NB4 (cell line): ENCODE measurements at regions not wholly inside any gene's neighbourhood (a gene's known extent, or its start where the extent isn't known, plus 50 kb on each side); places are given as distances from the start of the nearest gene placed in this dataset.

ENCODE experiments used
- DNase-seq: peaks from one replicate; pipeline ENCODE4 v3.0.0; 2010; ENCODE audit warnings: low read depth
- H3K4me3 ChIP-seq: one replicate; pipeline ENCODE4 v1.5.1; 2011; ENCODE audit warnings: mild to moderate bottlenecking, low read depth, low read length, moderate library complexity
- MAX ChIP-seq: IDR thresholded peaks from 2 replicates; pipeline ENCODE4 v1.6.1; 2011; ENCODE audit warnings: low read depth, low read length
- MYC ChIP-seq: IDR thresholded peaks from 2 replicates; pipeline ENCODE4 v1.6.1; 2011; ENCODE audit warnings: low read depth, low read length
- POLR2A ChIP-seq: IDR thresholded peaks from 2 replicates; pipeline ENCODE4 v1.6.1; 2011; ENCODE audit warnings: mild to moderate bottlenecking; ENCODE audit not compliant: insufficient read length; ENCODE audit errors: extremely low read depth
- TF ChIP-seq, protein P1 (sequence below): IDR thresholded peaks from one replicate; pipeline ENCODE4 v1.5.1; 2012; ENCODE audit warnings: low read depth, low read length

DNA sequence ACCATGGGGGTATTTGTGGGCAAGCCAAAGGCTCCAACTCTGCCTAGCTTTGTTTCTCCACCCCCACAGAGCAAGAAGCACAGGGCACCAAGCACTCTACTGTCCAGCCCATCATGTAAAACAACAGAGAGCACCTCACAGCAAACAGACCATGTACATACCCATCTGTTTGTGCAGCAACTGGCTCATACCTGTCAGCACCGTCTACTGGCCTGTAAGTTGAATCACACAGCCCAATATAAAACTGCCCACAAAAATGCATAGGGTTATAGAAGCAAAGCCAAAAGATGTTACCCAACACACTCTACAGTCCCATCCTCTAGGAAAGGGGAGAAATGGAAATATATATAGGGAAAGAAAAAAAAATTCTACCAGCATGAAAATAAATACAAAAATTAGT, 139.7 kb upstream of the CPNE4 start:
- TF ChIP-seq POLR2A (no peak), MAX (no peak), MYC (no peak)
- TF ChIP-seq, protein P1, sequence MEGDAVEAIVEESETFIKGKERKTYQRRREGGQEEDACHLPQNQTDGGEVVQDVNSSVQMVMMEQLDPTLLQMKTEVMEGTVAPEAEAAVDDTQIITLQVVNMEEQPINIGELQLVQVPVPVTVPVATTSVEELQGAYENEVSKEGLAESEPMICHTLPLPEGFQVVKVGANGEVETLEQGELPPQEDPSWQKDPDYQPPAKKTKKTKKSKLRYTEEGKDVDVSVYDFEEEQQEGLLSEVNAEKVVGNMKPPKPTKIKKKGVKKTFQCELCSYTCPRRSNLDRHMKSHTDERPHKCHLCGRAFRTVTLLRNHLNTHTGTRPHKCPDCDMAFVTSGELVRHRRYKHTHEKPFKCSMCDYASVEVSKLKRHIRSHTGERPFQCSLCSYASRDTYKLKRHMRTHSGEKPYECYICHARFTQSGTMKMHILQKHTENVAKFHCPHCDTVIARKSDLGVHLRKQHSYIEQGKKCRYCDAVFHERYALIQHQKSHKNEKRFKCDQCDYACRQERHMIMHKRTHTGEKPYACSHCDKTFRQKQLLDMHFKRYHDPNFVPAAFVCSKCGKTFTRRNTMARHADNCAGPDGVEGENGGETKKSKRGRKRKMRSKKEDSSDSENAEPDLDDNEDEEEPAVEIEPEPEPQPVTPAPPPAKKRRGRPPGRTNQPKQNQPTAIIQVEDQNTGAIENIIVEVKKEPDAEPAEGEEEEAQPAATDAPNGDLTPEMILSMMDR = no peak
- DNase-seq = no peak
- H3K4me3 ChIP-seq = no peak overlapping the region

GRCh38 chr3:132180337-132180791, 136.8 kb upstream of the ACP3 start:
- no peak for TF ChIP-seq MAX
- TF ChIP-seq, protein P1 = peak; percentile 31
- DNase-seq = peak; percentile 56
- H3K4me3 ChIP-seq = no peak overlapping the region

- no peak for DNase-seq
- TF ChIP-seq, protein P1 = no peak
- TF ChIP-seq MYC (no peak), POLR2A (no peak), MAX (no peak)
- no peak overlapping the region for H3K4me3 ChIP-seq
Measured at GRCh38 chr3:132183811-132184210, 133.4 kb upstream of the ACP3 start.

DNA sequence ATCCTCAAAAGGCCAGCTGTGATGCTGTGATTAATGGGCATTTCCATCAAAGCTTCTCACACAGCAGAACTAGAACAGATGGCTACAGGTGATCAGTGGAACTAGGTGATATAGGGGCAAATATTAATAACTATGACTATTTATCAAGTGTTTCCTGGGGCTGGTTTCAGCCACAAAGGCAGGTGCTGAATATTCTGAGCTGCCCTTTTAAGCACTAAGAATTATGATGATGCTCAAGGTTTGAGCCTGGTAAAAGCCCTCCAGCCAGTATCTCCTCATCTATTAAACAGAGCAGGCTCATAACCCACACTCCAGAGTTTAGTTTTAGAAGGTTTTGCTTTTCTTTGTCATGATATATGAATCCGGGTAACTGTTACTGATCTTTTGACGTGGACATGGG, 129.5 kb upstream of the ACP3 start:
- H3K4me3 ChIP-seq = no peak overlapping the region
- TF ChIP-seq MAX (no peak), POLR2A (no peak), MYC (no peak)
- TF ChIP-seq, protein P1 = no peak
- DNase-seq = no peak

- no peak overlapping the region for H3K4me3 ChIP-seq
- TF ChIP-seq POLR2A = no peak
- TF ChIP-seq MYC = no peak
- no peak for TF ChIP-seq MAX
- TF ChIP-seq, protein P1 = no peak
- no peak for DNase-seq
Measured at GRCh38 chr3:132189601-132190000, 127.6 kb upstream of the ACP3 start.

- no peak overlapping the region for H3K4me3 ChIP-seq
- TF ChIP-seq MAX (no peak), MYC (no peak), POLR2A (no peak)
- TF ChIP-seq, protein P1 = no peak
Measured at GRCh38 chr3:132196113-132196512, 121.1 kb upstream of the ACP3 start.

More at GRCh38 chr3:132196113-132196512, 121.1 kb upstream of the ACP3 start:
- DNase-seq = no peak
